VCaP (cell line): ENCODE measurements at regions not wholly inside any gene's neighbourhood (a gene's known extent, or its start where the extent isn't known, plus 50 kb on each side); places are given as distances from the start of the nearest gene placed in this dataset.

Experiments
- H3K27ac ChIP-seq: fragments of 450-650 bp; 2 replicates; pipeline ENCODE4 v1.5.1; 2017
- TF ChIP-seq, protein P1 (sequence below): fragments of 450-650 bp; conservative IDR thresholded peaks from 2 replicates; pipeline ENCODE4 v1.5.1; 2017; ENCODE audit warnings: mild to moderate bottlenecking, moderate library complexity

DNA sequence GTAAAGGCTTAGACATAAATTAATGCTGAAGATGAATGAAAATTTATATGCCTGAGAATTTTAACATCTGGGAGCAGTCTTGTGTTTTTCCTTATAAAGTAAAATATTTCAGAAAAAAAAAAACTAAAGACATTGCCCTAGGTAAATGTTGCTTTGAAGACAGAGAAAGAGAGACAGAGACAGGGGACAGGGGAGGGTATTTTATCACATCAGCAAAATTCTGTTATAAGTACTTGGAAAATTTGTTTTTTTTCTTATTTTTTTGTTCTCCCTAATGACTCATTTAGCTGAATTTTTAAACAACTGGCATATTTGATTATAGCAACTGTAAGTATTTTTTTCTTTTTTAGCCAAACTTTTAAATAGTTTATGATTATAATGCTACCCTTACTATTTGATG lies 1540.6 kb upstream of the GBE1 start:
- TF ChIP-seq, protein P1, sequence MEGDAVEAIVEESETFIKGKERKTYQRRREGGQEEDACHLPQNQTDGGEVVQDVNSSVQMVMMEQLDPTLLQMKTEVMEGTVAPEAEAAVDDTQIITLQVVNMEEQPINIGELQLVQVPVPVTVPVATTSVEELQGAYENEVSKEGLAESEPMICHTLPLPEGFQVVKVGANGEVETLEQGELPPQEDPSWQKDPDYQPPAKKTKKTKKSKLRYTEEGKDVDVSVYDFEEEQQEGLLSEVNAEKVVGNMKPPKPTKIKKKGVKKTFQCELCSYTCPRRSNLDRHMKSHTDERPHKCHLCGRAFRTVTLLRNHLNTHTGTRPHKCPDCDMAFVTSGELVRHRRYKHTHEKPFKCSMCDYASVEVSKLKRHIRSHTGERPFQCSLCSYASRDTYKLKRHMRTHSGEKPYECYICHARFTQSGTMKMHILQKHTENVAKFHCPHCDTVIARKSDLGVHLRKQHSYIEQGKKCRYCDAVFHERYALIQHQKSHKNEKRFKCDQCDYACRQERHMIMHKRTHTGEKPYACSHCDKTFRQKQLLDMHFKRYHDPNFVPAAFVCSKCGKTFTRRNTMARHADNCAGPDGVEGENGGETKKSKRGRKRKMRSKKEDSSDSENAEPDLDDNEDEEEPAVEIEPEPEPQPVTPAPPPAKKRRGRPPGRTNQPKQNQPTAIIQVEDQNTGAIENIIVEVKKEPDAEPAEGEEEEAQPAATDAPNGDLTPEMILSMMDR, result no peak
- H3K27ac ChIP-seq, result no peak overlapping the region

DNA sequence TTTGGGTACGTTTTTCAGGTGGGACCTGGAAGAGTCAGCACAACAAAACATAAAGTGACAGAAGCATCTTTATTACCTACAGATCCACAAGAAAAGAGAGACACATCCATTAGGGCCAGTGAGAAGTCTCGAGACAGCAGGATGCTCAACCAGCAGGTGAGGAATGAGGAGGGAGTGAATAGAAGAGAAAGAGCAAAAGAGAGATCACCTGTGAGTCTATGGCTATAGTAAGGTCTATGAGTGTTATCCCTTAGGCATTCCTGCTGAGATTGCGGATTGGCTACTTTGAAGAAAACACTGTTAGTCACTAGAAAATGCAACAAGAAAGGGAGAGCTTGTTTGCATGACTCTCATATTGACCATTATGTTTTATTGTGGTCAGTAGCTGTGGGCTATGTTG lies 1556.2 kb upstream of the GBE1 start:
- no peak overlapping the region for H3K27ac ChIP-seq
- TF ChIP-seq, protein P1, result no peak

DNA sequence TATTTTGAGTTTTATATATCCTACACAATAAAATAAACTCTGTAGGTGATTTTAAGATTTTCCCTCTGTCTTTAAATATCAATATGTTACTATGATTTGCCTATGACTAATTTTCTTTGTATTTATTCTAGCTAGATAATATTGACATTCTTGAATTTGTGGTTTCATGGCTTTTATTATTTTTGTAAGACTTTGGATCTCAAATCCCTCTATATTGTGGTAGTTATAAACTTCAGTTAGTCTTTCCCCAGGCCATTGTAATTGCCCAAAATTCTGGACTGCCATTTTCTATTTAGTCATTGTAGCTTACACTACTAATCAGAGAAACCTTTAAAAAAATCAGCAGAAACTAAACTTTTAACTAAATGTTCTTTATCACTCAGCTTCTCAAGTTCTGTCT lies 1559.3 kb upstream of the GBE1 start:
- no peak overlapping the region for H3K27ac ChIP-seq
- TF ChIP-seq, protein P1, result no peak

DNA sequence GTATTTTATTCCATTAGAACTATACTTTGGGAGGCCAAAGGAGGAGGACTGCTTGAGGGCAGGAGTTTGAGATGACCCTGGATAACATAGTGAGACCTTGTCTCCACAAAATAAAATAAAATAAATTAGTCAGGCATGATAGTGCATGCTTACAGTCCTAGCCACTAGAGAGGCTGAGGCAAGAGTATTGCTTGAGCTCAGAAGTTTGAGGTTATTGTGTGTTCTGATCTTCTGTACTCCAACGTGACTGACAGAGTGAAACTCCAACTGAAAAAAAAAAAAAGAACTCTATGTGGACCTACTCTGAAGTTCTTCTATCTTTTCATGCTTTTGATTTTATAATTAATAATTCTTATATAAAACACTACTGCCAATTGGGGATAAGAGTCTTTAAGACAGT lies 1560.0 kb upstream of the GBE1 start:
- TF ChIP-seq, protein P1, result no peak
- no peak overlapping the region for H3K27ac ChIP-seq

DNA sequence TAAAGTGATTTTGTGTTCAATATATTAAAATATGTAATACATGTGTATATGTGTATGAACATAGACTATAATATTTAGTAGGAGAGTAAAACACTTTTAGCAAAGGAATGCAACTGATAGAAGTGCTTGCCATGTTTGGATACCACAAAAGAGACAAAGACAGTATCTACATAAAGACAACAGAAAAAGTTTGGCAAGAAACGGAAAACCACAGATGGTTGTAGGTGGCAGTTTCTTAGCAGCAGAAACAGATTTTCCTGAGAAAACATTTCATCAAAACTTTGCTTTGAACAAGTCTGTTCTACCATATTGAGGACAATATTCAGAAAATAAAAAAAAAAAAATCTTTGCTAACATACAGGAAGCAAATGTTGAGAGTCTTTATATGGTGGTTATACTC lies 1560.4 kb upstream of the GBE1 start:
- TF ChIP-seq, protein P1, result no peak
- H3K27ac ChIP-seq, result no peak overlapping the region

DNA sequence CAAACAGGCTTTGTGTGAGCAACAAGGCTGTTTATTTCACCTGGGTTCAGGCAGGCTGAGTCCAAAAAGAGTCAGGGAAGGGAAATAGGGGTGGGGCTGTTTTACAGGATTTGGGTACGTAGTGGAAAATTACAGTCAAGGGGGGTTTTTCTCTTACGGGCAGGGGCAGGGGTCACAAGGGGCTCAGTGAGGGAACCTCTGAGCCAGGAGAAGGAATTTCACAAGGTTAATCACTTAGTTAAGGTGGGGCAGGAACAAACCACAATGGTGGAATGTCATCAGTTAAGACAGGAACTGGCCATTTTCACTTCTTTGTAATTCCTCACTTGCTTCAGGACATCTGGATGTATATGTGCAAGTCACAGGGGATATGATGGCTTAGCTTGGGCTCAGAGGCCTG lies 1592.8 kb upstream of the GBE1 start:
- H3K27ac ChIP-seq, result no peak overlapping the region
- TF ChIP-seq, protein P1, result no peak

DNA sequence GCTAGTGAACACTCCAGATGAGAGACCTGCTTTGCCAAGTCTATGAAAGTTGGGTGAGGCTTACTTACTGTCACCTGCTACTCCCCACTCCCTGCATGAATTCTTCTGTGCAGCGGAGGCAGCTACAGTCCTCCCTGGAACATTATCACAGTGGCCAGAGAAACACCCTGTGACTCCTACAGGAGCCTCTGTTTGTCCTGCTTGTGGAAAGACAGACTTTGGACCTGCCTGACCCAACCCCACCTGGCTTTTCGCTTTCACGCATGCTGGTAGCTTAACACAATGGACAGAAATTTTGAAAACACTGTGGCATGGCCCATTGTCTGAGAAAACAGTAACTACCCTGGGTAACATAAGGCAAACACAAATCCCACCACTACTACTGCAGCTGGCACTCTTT lies 1565.5 kb upstream of the CADM2 start:
- no peak overlapping the region for H3K27ac ChIP-seq
- TF ChIP-seq, protein P1, result no peak

DNA sequence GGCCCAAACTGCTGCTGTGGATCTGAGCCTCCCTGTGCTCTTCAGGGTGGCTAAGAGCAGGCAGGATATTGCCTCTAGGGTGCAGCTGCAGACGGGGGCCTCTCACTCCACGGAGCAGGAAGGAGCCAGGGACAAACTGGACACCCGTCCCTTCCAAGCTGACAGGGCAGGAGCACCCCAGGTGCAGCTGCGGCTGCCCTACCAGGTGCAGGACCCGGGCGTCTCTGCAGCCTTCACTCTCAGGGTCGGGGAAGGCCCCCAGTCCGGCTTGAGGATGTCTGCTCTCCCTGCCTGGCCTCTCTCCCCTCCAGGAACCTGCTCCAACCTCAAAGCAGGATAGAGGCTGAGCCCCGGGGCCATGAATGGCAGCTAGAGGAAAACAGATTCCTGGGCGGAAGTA lies 1554.9 kb upstream of the CADM2 start:
- H3K27ac ChIP-seq, result no peak overlapping the region
- TF ChIP-seq, protein P1, result no peak
